ENCODE measurements at regions not wholly inside any gene's neighbourhood (a gene's known extent, or its start where the extent isn't known, plus 50 kb on each side); places are given as distances from the start of the nearest gene placed in this dataset.

- no peak for TF ChIP-seq CTCF (conservative IDR thresholded peaks at IDR 0.05)
- H3K4me1 Mint-ChIP-seq = peaks cover 10 to 22% of the 10 kb centered on the region in 2 experiments
- Histone ChIP-seq H2AK5ac (ENCODE audit: insufficient read length, low read length) (no peak overlapping the region), H2BK120ac (ENCODE audit: low read depth, low read length, poor library complexity, severe bottlenecking) (no peak overlapping the region), H3K4ac (ENCODE audit: low read depth, low read length) (no peak overlapping the region), H3K79me1 (ENCODE audit: insufficient read depth, low read depth, low read length, poor library complexity, severe bottlenecking) (no peaks in the 10 kb centered on the region), H2BK15ac (ENCODE audit: low read depth, low read length) (no peak overlapping the region), H4K5ac (ENCODE audit: insufficient read length, low read depth, low read length) (no peak overlapping the region), H3K4me2 (ENCODE audit: insufficient read depth, insufficient read length, low read length) (no peak overlapping the region), H3T11ph (ENCODE audit: low read length) (no peak overlapping the region), H3K27ac (ENCODE audit: insufficient read length, low read depth, low read length) (no peak overlapping the region), H4K8ac (replicated peaks; ENCODE audit: insufficient read length, low read depth, low read length) (no peak overlapping the region), H4K20me1 (ENCODE audit: control insufficient read depth, insufficient read depth, insufficient read length) (no peaks in the 10 kb centered on the region), H2BK20ac (ENCODE audit: low read depth, low read length, poor library complexity, severe bottlenecking) (no peak overlapping the region), H3K23ac (ENCODE audit: insufficient read length, low read depth, low read length) (no peak overlapping the region), H2BK12ac (ENCODE audit: insufficient read length, low read depth, low read length) (no peak overlapping the region), H3K27me3 (ENCODE audit: insufficient read depth, low read length) (no peaks in the 10 kb centered on the region), H2AFZ (ENCODE audit: low read length) (no peak overlapping the region), H3K18ac (ENCODE audit: insufficient read length, low read depth, low read length) (no peak overlapping the region), H3K23me2 (ENCODE audit: insufficient read length, low read depth, low read length, poor library complexity, severe bottlenecking) (no peaks in the 10 kb centered on the region), H3K4me1 (ENCODE audit: insufficient read depth, low read length) (peaks cover 3% of the 10 kb centered on the region; the same call in 1 of the 2 replicates), H2BK5ac (ENCODE audit: insufficient read length, low read length) (no peak overlapping the region), H3K9me3 (ENCODE audit: control insufficient read depth, low read depth, low read length) (no peaks in the 10 kb centered on the region), H3K56ac (ENCODE audit: insufficient read length, low read depth, low read length) (no peak overlapping the region), H4K91ac (ENCODE audit: insufficient read length, low read depth, low read length) (no peak overlapping the region), H3K14ac (ENCODE audit: insufficient read depth, low read length) (no peak overlapping the region), H3K79me2 (ENCODE audit: insufficient read depth, low read length) (no peaks in the 10 kb centered on the region), H3K9ac (ENCODE audit: extremely low read depth, insufficient read length, low read length) (no peak overlapping the region)
- peaks cover 8% of the 10 kb centered on the region for H3K27me3 Mint-ChIP-seq (ENCODE audit: low read depth)
- WGBS (ENCODE audit: extremely low coverage, insufficient read length, low lambda C conversion rate) = no CpG with 5 or more reads among the region's 12 CpGs
- no peak for DNase-seq
- no peak overlapping the region for H3K4me3 Mint-ChIP-seq
- H3K36me3 Mint-ChIP-seq (ENCODE audit: insufficient read depth in 1 of 3, low read depth in 3 of 3) = peaks cover 0 to 4% (median 0%) of the 10 kb centered on the region in 3 experiments; a peak in 2 of 7 replicates
- H3K27ac Mint-ChIP-seq = no peak overlapping the region
- H3K9me3 Mint-ChIP-seq = peaks cover 3 to 5% of the 10 kb centered on the region in 2 experiments; a peak in 4 of 5 replicates
These were observed 293.9 kb downstream of the IRX1 start for GRCh38 chr5:3889412-3890142.

Data from H9 (cell line).